ENCODE measurements at regions not wholly inside any gene's neighbourhood (a gene's known extent, or its start where the extent isn't known, plus 50 kb on each side); places are given as distances from the start of the nearest gene placed in this dataset.

DNA sequence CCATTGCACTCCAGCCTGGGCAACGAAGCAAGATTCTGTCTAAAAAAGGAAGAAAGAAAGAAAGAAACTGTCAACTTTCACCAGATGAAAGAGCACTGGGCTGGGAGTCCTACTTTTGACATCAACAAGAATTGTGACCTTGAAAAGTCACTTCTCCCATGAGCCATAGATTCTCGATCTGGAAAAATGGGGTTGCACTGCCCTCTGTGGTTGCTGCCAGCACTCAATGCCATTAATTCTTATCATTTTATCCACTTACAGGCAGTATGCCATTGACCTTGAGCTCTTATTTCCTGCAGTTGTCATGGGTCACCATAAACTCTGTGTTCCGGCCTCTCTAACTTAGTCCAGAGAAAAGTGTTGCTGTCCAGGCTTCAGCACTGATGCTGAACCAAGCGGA lies 137.2 kb downstream of the NOC3L start (continued):
- TF ChIP-seq RAD21 (conservative IDR thresholded peaks at IDR 0.05 in 1 of 2, IDR thresholded peaks at IDR 0.05 in 1 of 2) (peak; percentile 72), SMC3 (IDR thresholded peaks at IDR 0.05) (peak; percentile 70), SREBF2 (IDR thresholded peaks at IDR 0.05) (no peak), ZSCAN20 (CRISPR knock-in tag; IDR thresholded peaks at IDR 0.05) (no peak)
- TF ChIP-seq, protein P1, sequence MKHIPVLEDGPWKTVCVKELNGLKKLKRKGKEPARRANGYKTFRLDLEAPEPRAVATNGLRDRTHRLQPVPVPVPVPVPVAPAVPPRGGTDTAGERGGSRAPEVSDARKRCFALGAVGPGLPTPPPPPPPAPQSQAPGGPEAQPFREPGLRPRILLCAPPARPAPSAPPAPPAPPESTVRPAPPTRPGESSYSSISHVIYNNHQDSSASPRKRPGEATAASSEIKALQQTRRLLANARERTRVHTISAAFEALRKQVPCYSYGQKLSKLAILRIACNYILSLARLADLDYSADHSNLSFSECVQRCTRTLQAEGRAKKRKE (CRISPR knock-in tag; IDR thresholded peaks at IDR 0.05; ENCODE audit: low read depth), result no peak
- TF ChIP-seq, protein P2, sequence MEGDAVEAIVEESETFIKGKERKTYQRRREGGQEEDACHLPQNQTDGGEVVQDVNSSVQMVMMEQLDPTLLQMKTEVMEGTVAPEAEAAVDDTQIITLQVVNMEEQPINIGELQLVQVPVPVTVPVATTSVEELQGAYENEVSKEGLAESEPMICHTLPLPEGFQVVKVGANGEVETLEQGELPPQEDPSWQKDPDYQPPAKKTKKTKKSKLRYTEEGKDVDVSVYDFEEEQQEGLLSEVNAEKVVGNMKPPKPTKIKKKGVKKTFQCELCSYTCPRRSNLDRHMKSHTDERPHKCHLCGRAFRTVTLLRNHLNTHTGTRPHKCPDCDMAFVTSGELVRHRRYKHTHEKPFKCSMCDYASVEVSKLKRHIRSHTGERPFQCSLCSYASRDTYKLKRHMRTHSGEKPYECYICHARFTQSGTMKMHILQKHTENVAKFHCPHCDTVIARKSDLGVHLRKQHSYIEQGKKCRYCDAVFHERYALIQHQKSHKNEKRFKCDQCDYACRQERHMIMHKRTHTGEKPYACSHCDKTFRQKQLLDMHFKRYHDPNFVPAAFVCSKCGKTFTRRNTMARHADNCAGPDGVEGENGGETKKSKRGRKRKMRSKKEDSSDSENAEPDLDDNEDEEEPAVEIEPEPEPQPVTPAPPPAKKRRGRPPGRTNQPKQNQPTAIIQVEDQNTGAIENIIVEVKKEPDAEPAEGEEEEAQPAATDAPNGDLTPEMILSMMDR (IDR thresholded peaks at IDR 0.05), result peak; percentile 49
- TF ChIP-seq, protein P3, sequence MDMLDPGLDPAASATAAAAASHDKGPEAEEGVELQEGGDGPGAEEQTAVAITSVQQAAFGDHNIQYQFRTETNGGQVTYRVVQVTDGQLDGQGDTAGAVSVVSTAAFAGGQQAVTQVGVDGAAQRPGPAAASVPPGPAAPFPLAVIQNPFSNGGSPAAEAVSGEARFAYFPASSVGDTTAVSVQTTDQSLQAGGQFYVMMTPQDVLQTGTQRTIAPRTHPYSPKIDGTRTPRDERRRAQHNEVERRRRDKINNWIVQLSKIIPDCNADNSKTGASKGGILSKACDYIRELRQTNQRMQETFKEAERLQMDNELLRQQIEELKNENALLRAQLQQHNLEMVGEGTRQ (IDR thresholded peaks at IDR 0.05), result no peak

GRCh38 chr10:94230134-94230785 lies 132.5 kb downstream of the NOC3L start:
- ChIA-PET CTCF (no interaction called here), POLR2A (no interaction called here)
- DNase-seq (ENCODE audit: low read depth in 1 of 2, low spot score in 1 of 2), result no peak
- 93% methylated on average over 7 of the region's 7 CpGs for WGBS (ENCODE audit: missing lambda C conversion rate)
- ATAC-seq, result no peak
- Histone ChIP-seq H3K27ac (no peak overlapping the region), H3K9me3 (no peaks in the 10 kb centered on the region), H3K4me2 (no peak overlapping the region), H3K4me3 (no peak overlapping the region), H3K4me1 (peaks cover 3% of the 10 kb centered on the region; the same call in 1 of the 3 replicates)
- TF ChIP-seq MAZ (IDR thresholded peaks at IDR 0.05; ENCODE audit: borderline replicate concordance, low read depth, low read length) (no peak), ZC3H11A (IDR thresholded peaks at IDR 0.05) (no peak), POLR2A (IDR thresholded peaks at IDR 0.05; ENCODE audit: low read length) (no peak), EHF (CRISPR knock-in tag; IDR thresholded peaks at IDR 0.05) (no peak), FOSB (CRISPR knock-in tag; IDR thresholded peaks at IDR 0.05) (no peak), TFCP2L1 (CRISPR knock-in tag; IDR thresholded peaks at IDR 0.05) (no peak), PHF8 (IDR thresholded peaks at IDR 0.05; ENCODE audit: borderline replicate concordance, low read depth) (no peak), RFX5 (IDR thresholded peaks at IDR 0.05) (no peak)
- TF ChIP-seq, protein P4, sequence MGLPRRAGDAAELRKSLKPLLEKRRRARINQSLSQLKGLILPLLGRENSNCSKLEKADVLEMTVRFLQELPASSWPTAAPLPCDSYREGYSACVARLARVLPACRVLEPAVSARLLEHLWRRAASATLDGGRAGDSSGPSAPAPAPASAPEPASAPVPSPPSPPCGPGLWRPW (IDR thresholded peaks at IDR 0.05), result no peak
- TF ChIP-seq, protein P5, sequence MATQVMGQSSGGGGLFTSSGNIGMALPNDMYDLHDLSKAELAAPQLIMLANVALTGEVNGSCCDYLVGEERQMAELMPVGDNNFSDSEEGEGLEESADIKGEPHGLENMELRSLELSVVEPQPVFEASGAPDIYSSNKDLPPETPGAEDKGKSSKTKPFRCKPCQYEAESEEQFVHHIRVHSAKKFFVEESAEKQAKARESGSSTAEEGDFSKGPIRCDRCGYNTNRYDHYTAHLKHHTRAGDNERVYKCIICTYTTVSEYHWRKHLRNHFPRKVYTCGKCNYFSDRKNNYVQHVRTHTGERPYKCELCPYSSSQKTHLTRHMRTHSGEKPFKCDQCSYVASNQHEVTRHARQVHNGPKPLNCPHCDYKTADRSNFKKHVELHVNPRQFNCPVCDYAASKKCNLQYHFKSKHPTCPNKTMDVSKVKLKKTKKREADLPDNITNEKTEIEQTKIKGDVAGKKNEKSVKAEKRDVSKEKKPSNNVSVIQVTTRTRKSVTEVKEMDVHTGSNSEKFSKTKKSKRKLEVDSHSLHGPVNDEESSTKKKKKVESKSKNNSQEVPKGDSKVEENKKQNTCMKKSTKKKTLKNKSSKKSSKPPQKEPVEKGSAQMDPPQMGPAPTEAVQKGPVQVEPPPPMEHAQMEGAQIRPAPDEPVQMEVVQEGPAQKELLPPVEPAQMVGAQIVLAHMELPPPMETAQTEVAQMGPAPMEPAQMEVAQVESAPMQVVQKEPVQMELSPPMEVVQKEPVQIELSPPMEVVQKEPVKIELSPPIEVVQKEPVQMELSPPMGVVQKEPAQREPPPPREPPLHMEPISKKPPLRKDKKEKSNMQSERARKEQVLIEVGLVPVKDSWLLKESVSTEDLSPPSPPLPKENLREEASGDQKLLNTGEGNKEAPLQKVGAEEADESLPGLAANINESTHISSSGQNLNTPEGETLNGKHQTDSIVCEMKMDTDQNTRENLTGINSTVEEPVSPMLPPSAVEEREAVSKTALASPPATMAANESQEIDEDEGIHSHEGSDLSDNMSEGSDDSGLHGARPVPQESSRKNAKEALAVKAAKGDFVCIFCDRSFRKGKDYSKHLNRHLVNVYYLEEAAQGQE (IDR thresholded peaks at IDR 0.05), result no peak
- TF ChIP-seq, protein P6, sequence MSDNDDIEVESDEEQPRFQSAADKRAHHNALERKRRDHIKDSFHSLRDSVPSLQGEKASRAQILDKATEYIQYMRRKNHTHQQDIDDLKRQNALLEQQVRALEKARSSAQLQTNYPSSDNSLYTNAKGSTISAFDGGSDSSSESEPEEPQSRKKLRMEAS (IDR thresholded peaks at IDR 0.05), result no peak
- FAIRE-seq, result no peak

Measured in A549 (cell line).